GM19023 (cell line): ENCODE measurements at regions not wholly inside any gene's neighbourhood (a gene's known extent, or its start where the extent isn't known, plus 50 kb on each side); places are given as distances from the start of the nearest gene placed in this dataset.
"Not testable (repeated sequence)": the region's sequence is repeated elsewhere in the genome, so short reads cannot be mapped to it uniquely, and the experiment has no call there.

ENCODE experiments used
- ATAC-seq: cut with Tn5 transposase; IDR thresholded peaks from one replicate; pipeline ENCODE4 v1.9.1; 2021; ENCODE audit warnings: mild to moderate bottlenecking, moderate library complexity; ENCODE audit not compliant: unreplicated experiment

DNA sequence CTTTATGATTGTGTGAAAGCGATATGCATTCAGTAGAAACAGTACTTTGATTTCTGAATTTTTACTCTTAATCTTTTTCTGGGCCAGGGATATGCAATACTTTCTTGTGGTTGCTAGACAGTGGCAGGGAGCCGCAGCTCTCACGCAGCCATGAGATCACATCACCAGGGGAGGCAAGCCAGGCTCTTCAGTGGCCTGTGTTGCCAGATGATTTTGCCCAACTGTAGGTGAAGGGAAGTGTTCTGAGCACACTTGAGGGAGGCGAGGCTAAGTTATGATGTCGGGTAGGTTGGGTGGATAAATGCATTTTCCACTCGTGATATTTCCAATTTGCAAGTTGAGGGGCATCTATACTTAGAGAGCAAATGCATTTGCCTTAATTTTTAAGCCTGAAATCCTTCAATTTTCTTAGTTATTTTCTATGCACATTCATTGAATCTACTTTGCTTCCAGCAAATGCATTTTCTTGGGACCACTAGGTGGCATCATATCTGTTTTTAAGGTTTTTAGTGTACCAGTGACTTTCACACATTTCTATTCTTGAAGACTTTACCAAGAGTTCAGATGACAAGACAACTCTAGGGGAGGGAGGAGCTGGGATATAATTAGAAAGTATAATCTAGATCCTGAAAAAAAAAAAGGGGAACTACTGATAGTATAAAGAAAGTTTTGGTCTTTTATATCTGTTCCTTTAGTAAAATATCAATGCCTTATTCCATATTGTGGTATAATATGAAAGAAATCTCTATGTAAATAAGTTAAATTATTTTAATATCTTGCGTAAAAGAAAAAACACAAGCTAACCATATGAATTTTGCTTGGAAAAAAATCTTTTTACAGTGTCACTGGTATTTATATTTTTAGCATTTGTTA, 643.3 kb downstream of the SOCS6 start:
- no peak for ATAC-seq

DNA sequence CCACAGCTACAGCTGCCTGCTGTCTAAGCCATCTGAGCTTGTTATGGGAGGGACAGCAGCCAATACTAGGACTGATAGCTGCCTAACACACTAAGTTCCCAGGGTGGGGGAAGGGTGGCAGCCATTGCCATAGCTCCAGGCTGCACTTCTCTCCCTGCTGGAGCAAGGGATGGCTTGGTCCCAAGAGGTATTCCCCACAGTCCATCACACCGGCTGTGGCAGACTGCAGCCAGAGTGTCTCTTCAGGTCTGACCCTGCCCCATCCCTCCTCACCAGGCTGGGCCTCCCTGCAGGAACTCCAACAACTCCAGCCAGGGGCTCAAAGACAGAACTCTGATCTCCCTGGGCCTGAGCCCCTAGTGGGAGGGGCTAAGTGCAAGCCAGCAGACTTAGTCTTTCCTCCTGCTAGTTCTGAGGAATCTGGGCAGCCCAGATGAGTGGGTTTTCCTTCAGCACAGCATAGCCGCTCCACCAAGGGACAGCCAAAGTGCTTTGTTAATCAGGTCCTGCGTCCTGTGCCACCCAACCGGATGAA, 632.1 kb downstream of the SOCS6 start:
- no peak for ATAC-seq

DNA sequence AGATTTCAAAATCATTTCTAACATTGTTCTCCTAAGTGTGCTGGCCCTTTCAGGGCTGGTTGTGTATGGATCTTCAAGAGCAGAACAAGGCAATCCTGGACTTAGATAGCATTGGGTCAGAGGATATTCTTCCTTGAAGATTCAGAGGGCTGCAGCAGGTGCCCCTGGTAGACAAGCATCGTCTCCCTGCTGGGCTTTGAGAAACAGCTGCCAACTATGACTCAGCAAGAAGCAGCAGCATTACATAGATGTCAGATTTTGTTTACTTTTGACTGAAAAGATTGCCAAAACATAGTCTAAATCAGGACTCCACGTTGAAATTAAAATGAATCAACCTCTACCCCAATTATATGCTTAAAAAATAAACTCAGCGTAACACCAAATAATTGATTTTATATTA, 618.8 kb downstream of the SOCS6 start:
- no peak for ATAC-seq

DNA sequence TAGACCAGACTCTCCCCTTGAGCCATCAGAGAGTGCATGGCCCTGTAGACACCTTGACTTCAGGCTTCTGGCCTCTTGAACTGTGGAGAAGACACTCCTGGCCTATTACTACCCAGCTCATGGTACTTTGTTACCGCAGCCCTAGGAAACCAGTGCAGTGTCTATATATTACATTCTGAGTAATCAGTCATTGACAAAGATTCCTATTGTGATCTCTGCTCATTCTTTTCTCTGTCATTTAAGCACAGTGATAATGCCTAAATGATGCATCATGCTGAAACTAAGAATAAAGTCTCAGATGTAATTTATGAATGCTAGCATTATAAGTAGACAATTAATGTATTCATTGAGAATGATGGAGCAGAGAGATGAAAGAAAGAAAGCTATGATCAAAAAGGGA, 603.5 kb downstream of the SOCS6 start:
- ATAC-seq: no peak

DNA sequence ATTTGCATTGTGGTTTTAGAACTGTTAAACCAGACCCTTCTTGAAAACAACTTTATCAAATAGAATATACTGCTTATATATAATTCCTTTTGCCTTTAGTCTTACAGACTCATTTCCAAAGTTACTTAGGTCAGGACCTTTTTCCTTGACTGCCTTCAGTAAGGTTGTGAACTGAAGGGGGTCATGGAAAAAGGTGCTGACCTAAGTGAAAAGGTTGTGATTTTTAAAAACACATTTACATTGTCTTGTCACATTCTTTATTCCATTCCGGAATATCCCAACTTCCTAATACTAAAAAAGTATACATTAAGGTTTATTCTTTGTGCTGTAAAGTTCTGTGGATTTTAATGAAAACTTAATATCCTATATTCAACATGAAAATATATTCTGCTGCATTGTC, 581.4 kb downstream of the SOCS6 start:
- ATAC-seq: no peak

DNA sequence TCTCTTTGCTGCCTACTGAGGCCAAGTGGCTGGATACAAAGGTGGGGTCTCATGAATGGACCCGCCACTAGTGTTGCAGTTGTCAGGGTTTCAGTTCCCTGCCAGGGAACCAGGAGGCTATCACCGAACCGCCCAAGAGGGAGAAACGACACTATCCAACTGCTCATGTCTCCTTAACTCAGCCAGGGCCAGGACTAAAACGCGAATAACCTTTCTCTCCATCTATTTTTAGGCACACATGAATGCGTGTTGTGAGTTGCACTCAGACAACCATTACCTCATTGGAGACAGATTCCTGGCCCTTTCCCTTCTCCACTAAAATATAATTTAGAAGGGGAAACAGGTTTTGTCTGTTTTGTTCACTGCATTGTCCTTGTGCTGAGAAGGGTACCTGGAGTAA, 559.5 kb downstream of the SOCS6 start:
- ATAC-seq: no peak

DNA sequence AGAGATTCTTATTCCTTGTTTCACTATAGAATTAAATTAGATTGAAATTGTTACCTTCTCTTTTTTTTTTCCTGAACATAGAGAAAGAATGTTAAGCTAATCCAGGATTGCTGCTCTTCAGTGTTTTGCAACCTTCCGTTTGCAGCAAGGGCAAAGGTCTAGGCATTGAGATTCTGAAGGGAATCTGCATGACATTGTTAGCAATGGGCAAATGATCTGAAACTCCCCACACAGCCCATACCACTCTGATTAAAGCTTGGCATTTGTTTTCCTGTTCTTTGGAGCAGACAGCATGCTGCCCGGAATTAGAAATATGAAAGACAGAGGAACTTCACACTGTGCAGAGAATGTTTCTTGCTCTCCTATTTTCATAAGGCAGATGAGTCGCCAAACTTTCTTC, 551.8 kb downstream of the SOCS6 start:
- no peak for ATAC-seq

DNA sequence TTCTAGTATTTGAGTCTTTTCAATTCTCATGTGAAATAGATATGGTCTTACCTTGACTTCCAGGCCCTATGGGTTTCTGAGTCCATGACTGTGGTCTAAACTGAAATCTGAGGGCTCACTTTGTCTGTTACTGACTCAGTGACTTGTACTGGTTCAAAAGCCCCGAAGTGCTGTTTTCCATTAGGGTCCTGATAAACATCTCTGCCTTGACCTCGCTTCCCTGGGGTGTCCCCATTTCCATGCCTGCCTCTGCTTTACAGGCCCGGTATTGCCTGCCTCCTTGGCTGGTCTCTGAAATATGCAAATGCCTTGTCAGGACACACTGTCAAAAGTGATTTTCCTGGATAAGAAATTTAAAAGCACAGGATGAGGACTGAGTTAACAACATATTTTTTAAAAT, 538.8 kb downstream of the SOCS6 start:
- ATAC-seq: no peak

DNA sequence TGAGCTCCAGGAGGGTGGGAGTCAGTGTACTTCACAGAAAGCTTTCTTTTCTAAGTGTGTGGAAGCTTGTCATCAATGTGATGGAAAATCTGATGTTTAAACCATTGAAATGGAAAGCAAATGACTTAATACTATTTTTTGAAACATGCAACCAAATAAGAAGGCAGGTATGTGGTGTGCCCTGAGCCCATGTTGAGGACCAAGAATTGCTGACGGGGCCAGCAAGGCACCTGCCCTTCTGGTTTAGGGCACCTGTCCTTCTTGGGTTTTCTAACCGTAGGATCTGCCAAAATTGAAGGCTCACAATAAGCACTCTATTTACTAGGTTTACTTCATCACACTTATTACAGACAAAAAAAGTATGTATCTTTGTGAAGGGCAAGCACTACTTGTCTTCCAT, 537.7 kb downstream of the SOCS6 start:
- ATAC-seq: no peak

DNA sequence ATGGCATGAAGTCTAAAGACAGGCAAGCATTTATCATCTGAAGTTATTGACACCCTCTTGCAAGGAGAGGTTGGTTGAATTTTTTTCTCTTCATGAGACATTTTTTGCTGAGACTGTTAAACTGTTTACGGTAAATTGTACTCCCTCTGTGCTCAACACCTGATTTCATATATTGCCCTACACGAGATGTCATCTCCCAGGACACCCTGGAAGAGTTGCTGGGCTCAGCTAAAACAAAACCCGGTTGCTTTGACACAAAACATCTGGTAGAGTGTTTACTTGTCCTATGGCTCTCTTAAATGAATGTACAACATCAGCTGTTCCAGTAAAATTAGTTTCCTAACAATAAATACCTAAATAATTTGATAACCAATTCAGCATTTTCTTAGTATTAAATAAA, 533.8 kb downstream of the SOCS6 start:
- no peak for ATAC-seq

DNA sequence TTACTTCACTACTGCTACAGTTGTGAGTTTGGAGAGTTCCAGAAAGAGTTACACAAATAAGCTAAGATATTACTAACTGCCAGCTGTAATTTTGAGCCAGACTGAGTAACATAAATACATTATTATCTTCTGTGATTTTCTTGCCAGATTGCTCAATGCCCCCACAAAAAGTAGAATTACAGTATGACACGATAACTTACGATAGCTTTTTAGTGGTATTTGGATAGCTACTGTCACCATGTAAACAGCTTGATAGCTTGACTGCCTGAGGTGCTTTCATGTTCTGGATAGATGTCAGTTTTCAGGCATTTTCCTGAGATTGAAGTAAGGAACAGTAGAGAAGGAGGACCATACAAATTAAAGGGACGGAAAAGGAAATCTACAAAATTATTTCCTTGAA, 533.3 kb downstream of the SOCS6 start:
- ATAC-seq: no peak

DNA sequence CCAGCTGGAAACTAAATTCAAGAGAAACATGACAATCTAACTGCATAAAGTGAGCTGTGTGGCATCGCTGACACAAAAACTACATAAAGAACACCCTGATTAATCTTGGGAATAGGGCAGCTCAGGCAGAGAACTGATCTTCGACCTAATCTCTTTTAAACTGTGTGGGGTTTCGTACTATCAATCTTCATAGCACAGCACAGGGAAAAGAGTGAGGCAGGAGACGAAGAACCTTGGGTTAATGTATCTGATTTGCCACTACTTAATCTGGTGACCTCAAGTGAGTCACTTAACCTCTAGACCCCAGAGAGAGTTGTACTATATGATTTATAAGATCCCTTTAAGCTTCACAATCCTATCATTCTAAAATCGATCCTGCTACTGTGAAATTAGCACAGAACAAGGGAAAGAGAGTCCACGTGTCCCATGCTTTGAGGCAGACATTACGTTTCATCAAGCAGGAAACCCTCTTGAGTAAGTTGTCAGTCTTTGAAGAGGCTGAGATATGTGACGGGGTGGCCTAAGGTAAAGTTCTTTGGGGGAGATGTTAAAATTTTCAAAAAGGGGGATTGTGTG, 519.7 kb downstream of the SOCS6 start:
- ATAC-seq: no peak

DNA sequence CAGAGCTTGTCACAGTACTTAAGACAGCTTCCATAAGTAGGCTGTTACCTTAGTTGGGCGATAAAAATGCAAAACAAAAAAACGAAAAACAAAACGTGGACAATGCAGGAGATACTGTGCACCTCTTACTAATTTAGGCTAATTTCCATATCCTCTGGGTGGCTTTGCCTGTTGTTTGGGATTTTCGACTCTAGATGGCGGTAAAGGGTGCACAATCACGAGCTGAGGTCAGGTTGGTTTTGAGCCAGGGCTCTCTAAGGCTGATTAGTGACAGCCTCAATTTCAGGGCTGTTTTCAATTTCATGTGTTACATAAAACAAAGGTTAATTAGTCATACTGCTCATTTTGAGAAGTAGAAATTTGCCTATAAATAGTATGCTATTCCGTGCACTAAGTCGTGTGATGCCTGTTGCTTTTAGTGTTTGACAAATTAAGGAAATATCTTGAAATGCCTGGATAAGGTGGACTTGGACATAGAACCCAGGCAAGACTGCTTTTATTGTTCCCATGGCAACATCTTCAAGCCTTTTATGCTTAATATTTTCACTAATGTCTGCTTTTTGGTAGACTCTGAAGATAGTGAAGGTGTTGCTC, 493.1 kb downstream of the SOCS6 start:
- ATAC-seq: peak; percentile 98

DNA sequence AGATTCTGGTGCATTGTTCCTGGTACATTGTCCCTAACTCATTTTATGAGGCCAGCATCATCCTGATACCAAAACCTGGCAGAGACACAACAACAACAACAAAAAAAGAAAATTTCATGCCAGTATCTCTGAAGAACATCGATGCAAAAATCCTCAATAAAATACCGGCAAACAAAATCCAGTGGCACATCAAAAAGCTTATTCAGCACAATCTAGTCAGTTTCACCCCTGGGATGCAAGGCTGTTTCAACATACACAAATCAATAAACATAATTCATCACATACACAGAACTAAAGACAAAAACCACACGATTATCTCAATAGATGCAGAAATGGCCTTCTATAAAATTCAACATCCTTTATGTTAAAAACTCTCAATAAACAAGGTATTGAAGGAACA, 477.4 kb downstream of the SOCS6 start:
- not testable (repeated sequence) for ATAC-seq

DNA sequence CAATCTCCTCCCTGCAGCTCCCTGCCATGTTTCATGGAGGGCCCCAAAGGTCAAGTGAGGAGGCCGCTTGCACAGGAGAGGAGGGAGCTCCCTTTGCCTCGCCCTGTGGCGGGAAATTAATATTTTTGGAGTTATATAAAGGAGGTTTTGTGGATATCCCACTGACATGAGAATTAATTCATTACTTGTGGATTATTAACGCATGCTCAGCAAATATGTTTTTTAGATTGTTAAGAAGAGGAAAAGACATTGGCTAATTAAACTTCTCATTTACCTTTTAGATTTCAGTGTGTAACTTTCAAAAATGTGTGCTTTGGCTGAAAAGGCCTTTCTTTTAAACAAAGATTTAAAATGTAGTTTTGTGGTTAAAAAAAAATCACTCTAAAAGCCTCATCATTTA, 474.0 kb downstream of the SOCS6 start:
- ATAC-seq: no peak

DNA sequence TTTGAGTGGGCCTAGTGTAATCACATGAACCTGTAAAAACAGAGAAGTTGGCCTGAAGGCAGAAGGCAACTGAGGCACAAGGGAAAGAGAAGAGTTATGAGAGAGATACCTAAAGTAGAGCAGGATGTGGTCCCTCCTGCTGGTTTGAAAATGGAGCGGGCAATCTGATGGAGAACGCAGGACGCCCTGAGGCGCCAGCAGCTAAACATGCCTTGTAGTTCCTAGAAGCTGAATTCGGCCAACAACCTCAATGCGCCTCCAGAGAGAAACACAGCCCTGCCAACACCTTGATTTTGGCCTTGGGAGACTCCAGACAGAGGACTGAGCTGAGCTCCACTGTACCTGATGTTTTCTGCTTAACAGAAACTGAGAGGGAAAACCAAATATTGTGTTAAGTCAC, 469.9 kb downstream of the SOCS6 start:
- no peak for ATAC-seq

DNA sequence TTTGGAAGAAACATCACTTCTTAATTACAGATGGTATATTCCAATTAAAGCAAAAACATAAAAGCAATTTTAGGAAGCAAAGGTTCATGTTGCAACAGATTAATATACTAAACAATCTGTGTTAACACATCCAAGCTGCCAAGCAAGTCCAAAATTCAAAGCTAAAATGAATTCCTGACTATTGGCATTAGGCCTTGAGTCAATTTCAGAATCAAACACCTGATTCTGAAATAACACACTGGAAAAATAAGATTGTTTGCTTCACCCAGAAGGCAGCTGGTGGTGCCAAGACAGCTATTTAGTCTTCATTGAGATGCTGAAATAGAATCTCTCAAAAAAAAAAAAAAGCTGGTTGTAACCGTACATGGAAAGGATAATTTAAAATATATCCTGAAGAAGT, 465.6 kb downstream of the SOCS6 start:
- no peak for ATAC-seq

DNA sequence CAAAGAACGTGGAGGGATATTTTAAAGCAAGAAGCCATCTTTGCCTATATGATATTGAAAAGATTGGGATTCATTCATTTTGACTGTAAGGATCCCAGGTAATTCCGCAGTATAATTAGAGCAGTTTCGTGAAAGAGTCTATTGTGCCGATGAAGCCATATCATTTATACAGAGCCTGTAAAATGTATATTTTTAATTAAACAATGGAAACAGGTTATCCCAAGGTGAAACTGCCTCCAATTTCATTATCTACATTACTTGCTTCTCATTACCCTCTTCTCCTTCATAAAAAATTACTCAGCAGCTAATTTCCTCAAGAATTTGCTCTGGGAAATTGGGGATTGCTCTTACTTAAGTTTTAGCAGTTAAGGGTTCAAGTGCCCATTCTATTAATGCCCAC, 444.1 kb downstream of the SOCS6 start:
- no peak for ATAC-seq

DNA sequence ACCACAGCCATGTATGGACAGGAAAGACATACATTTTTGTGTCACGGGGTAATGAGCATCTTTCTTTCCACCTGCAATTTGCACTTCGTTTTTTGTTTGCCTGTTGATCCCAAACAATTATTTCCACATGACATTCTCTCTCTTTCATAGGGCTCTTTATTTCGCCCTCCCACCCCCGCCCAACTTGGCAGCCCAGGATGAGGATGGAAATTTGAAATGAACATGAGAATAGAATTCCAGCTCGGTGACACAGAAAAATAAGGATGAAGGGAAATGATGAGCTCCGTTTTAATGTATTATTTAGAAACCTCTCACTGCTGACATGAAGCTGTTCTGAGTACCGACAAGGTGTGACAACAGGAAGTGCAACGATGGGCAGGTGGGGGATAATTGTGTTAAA, 443.3 kb downstream of the SOCS6 start:
- no peak for ATAC-seq

DNA sequence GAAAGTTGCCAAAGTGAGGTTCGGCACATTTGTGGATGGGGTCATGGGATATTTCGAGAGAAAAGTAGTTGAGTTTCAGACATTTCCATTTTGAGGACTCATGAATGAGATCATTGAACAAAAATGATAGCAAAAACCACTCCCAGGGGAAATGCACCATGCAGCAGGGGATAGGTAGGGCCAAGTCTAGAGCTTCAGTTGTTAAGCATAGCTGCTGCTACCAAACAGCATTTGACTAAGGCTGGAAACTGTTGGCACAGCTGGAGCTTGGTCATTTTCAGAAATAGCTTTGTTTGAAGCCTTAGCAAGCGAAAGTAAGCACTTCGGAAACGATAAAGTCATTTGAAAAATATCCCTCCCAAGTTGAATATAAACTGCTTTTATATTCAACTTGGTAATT, 431.8 kb downstream of the SOCS6 start:
- no peak for ATAC-seq

DNA sequence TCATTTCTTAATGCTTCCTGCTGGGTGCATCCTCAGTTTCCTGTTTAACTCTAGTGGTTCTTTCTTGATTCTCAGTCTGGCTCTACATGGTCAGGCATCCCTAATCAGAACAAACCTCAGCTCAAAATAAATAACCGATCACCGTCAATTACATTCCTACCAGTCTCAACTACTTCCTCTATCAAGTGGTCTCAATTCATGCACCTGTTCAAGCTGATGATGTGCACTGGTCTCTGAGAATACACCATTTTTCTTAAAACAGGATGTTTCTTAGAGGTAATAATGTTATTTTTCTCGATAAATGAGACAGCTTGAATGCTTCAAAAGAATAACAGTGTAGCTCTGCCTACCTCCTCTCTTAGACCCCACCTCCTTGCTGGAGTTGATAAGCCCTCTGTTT, 420.9 kb downstream of the SOCS6 start:
- no peak for ATAC-seq

DNA sequence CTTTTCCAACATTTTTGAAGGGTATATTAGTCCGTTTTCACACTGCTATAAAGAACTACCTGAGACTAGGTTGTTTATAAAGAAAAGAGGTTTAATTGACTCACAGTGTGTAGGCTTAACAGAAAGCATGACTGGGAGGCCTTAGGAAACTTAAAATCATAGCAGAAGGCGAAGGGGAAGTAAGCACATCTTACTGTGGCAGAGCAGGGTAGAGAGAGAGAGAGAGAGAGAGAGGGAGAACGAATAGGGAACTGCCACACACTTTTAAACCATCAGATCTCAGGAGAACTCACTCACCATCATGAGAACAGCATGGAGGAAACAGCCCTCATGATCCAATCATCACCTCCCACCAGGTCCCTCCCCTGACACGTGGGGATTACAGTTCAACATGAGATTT, 420.3 kb downstream of the SOCS6 start:
- ATAC-seq: no peak
